WTC11 (cell line): ENCODE measurements at regions not wholly inside any gene's neighbourhood (a gene's known extent, or its start where the extent isn't known, plus 50 kb on each side); places are given as distances from the start of the nearest gene placed in this dataset.
A peak's percentile ranks its signal among the peaks of the same experiment; 100 is the strongest.

ENCODE experiments used
- ATAC-seq: fragments of 200-7000 bp; cut with Tn5 transposase; 2 replicates; pipeline ENCODE4 v1.10.0; 2021; ENCODE audit warnings: mild to moderate bottlenecking, moderate library complexity
- CTCF ChIA-PET: fragments of 300-600 bp; sonication (Branson Sonifier 250); formaldehyde crosslinking; loops from one replicate; lab custom pipeline; 2021; ENCODE audit warnings: antibody characterized with exemption; lab: Charles Lee
- POLR2A ChIA-PET: fragments of 350-600 bp; sonication (Branson Sonifier 250); formaldehyde crosslinking; loops from one replicate; lab custom pipeline; 2021; ENCODE audit warnings: antibody characterized with exemption; lab: Charles Lee
- DNase-seq: peaks from one replicate; pipeline ENCODE4 v3.0.0; 2021; ENCODE audit warnings: low spot score
- H3K27ac Mint-ChIP-seq: 2 replicates; pipeline ENCODE4 v1.8.0; 2021; ENCODE audit warnings: mixed read lengths
- H3K27me3 Mint-ChIP-seq: 2 replicates; pipeline ENCODE4 v1.8.0; 2021; ENCODE audit warnings: low read depth, mild to moderate bottlenecking, moderate library complexity, mixed read lengths
- H3K36me3 Mint-ChIP-seq: 2 replicates; pipeline ENCODE4 v1.8.0; 2021; ENCODE audit warnings: mixed read lengths
- H3K4me1 Mint-ChIP-seq: 2 replicates; pipeline ENCODE4 v1.8.0; 2022; ENCODE audit warnings: mixed read lengths
- H3K4me3 Mint-ChIP-seq: 2 replicates; pipeline ENCODE4 v1.8.0; 2021; ENCODE audit warnings: mild to moderate bottlenecking, moderate library complexity, mixed read lengths
- H3K9me3 Mint-ChIP-seq: 2 replicates; pipeline ENCODE4 v1.8.0; 2021; ENCODE audit warnings: mixed read lengths
- CREM ChIP-seq: sonication (generic); formaldehyde crosslinking; IDR thresholded peaks from 2 replicates; pipeline ENCODE4 v1.8.1; 2022; ENCODE audit warnings: mild to moderate bottlenecking, missing genetic modification reagents, moderate library complexity
- EMX1 ChIP-seq: fragments of 250-450 bp; sonication (Bioruptor Pico); IDR thresholded peaks from 2 replicates; pipeline ENCODE4 v1.8.0; 2021; ENCODE audit warnings: mild to moderate bottlenecking
- ETV6 ChIP-seq: sonication (generic); formaldehyde crosslinking; IDR thresholded peaks from 2 replicates; pipeline ENCODE4 v1.8.1; 2022; ENCODE audit warnings: mild to moderate bottlenecking, missing genetic modification reagents
- HMGA2 ChIP-seq: fragments of 250-450 bp; sonication (Bioruptor Pico); IDR thresholded peaks from 2 replicates; pipeline ENCODE4 v1.4.0; 2021; ENCODE audit warnings: mild to moderate bottlenecking, moderate library complexity
- MYBL2 ChIP-seq: sonication (generic); formaldehyde crosslinking; IDR thresholded peaks from 2 replicates; pipeline ENCODE4 v1.8.1; 2023; ENCODE audit warnings: mild to moderate bottlenecking, moderate library complexity, missing genetic modification reagents
- PRRX2 ChIP-seq: fragments of 250-450 bp; sonication (Bioruptor Pico); IDR thresholded peaks from 2 replicates; pipeline ENCODE4 v1.8.0; 2021; ENCODE audit warnings: mild to moderate bottlenecking
- ZBTB21 ChIP-seq: sonication (generic); formaldehyde crosslinking; IDR thresholded peaks from 2 replicates; pipeline ENCODE4 v1.8.1; 2023; ENCODE audit warnings: mild to moderate bottlenecking, missing genetic modification reagents, borderline replicate concordance
- ZNF121 ChIP-seq: sonication (generic); formaldehyde crosslinking; IDR thresholded peaks from 2 replicates; pipeline ENCODE4 v1.8.0; 2023; ENCODE audit warnings: missing genetic modification reagents
- ZNF138 ChIP-seq: sonication (generic); formaldehyde crosslinking; conservative IDR thresholded peaks from 2 replicates; pipeline ENCODE4 v1.8.1; 2022; ENCODE audit warnings: mild to moderate bottlenecking, moderate library complexity, missing genetic modification reagents
- ZNF232 ChIP-seq: sonication (generic); formaldehyde crosslinking; IDR thresholded peaks from 2 replicates; pipeline ENCODE4 v1.8.0; 2022; ENCODE audit warnings: mild to moderate bottlenecking, missing genetic modification reagents
- ZNF317 ChIP-seq: sonication (generic); formaldehyde crosslinking; IDR thresholded peaks from 2 replicates; pipeline ENCODE4 v1.8.1; 2023; ENCODE audit warnings: low read depth, mild to moderate bottlenecking, moderate library complexity, missing genetic modification reagents, borderline replicate concordance
- ZNF396 ChIP-seq: fragments of 250-450 bp; sonication (Bioruptor Pico); IDR thresholded peaks from 2 replicates; pipeline ENCODE4 v1.8.0; 2021; ENCODE audit warnings: mild to moderate bottlenecking, moderate library complexity, borderline replicate concordance
- ZNF423 ChIP-seq: fragments of 250-450 bp; sonication (Bioruptor Pico); IDR thresholded peaks from 2 replicates; pipeline ENCODE4 v2.1.2; 2022; ENCODE audit warnings: mild to moderate bottlenecking, moderate library complexity
- ZNF671 ChIP-seq: fragments of 250-450 bp; sonication (Bioruptor Pico); IDR thresholded peaks from 2 replicates; pipeline ENCODE4 v1.8.0; 2021; ENCODE audit warnings: mild to moderate bottlenecking
- TF ChIP-seq, protein P1 (sequence below): sonication (generic); formaldehyde crosslinking; IDR thresholded peaks from 2 replicates; pipeline ENCODE4 v1.8.1; 2022; ENCODE audit warnings: missing genetic modification reagents, borderline replicate concordance
- TF ChIP-seq, protein P2 (sequence below): sonication (generic); formaldehyde crosslinking; IDR thresholded peaks from 2 replicates; pipeline ENCODE4 v1.8.1; 2023; ENCODE audit warnings: mild to moderate bottlenecking, missing genetic modification reagents, borderline replicate concordance
- TF ChIP-seq, protein P3 (sequence below): fragments of 250-450 bp; sonication (Bioruptor Pico); IDR thresholded peaks from 2 replicates; pipeline ENCODE4 v1.9.0; 2021; ENCODE audit warnings: moderate library complexity, mild to moderate bottlenecking, inconsistent platforms, borderline replicate concordance
- TF ChIP-seq, protein P4 (sequence below): fragments of 250-450 bp; sonication (Bioruptor Pico); conservative IDR thresholded peaks from 2 replicates; pipeline ENCODE4 v1.9.0; 2021; ENCODE audit warnings: mild to moderate bottlenecking
- TF ChIP-seq, protein P5 (sequence below): sonication (generic); formaldehyde crosslinking; IDR thresholded peaks from 2 replicates; pipeline ENCODE4 v1.8.0; 2022; ENCODE audit warnings: mild to moderate bottlenecking, missing genetic modification reagents
- TF ChIP-seq, protein P6 (sequence below): fragments of 250-450 bp; sonication (Bioruptor Pico); IDR thresholded peaks from 2 replicates; pipeline ENCODE4 v2.1.2; 2022; ENCODE audit warnings: mild to moderate bottlenecking, moderate library complexity
- TF ChIP-seq, protein P7 (sequence below): sonication (generic); formaldehyde crosslinking; IDR thresholded peaks from 2 replicates; pipeline ENCODE4 v1.8.1; 2022; ENCODE audit warnings: low read depth, missing genetic modification reagents, borderline replicate concordance

DNA sequence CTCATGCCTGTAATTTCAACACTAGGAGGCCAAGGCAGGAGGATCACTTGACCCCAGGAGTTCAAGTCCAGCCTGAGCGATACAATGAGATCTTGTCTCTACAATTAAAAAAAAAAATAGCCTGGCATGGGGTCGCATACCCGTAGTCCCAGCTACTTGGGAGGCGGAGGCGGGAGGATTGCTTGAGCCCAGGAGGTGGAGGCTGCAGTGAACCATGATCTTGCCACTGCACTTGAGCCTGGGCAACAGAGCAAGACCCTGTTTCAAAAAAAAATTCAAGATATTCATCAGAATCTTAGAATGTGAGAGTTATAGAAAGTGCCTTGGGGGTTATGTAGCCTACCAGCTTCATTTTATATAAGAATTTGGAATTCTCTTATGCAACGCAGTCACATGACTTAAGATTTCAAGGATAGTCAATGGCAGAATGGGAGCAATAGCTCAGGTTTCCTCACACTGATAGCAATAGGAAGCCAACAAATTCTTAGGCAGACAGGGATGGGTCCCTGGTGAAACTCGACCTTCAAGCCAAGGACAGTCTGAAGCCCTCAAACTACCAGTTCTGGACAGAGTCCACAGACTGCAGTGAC, 462.5 kb downstream of the SETD4 start:
- Mint-ChIP-seq H3K27ac (no peak overlapping the region), H3K4me3 (no peak overlapping the region), H3K36me3 (no peaks in the 10 kb centered on the region), H3K9me3 (peaks cover 3% of the 10 kb centered on the region; the same call in 1 of the 2 replicates), H3K4me1 (peaks cover 26% of the 10 kb centered on the region), H3K27me3 (no peaks in the 10 kb centered on the region)
- TF ChIP-seq PRRX2 (CRISPR knock-in tag) (no peak), ZNF121 (CRISPR knock-in tag) (0 out of 2 replicates have a peak, but pooled peaks have one; percentile 44)
- DNase-seq (no peak), ATAC-seq (no peak)
- ChIA-PET CTCF (no interaction called here), POLR2A (no interaction called here)

DNA sequence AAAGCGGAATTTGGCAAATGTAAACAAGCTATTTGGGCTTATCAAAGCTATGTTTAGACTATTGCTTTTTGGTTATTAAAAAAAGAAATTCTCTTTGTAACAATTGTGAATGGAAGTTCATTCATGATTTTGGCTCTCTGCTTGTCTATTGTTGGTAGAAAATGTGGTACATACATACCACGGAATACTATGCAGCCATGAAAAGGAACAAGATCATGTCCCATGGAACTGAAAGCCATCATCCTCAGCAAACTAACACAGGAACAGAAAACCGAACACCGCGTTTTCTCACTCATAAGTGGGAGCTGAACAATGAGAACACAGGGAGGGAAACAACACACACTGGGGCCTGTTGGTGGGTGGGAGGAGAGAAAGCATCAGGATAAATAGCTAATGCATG, 465.4 kb downstream of the SETD4 start:
- H3K27me3 Mint-ChIP-seq = no peaks in the 10 kb centered on the region
- no peaks in the 10 kb centered on the region for H3K36me3 Mint-ChIP-seq
- CTCF ChIA-PET = no interaction called here
- no peak overlapping the region for H3K27ac Mint-ChIP-seq
- TF ChIP-seq ZNF396 (CRISPR knock-in tag) = no peak
- TF ChIP-seq ZNF138 (CRISPR knock-in tag) = no peak
- TF ChIP-seq HMGA2 (CRISPR knock-in tag) = no peak
- TF ChIP-seq, protein P1, sequence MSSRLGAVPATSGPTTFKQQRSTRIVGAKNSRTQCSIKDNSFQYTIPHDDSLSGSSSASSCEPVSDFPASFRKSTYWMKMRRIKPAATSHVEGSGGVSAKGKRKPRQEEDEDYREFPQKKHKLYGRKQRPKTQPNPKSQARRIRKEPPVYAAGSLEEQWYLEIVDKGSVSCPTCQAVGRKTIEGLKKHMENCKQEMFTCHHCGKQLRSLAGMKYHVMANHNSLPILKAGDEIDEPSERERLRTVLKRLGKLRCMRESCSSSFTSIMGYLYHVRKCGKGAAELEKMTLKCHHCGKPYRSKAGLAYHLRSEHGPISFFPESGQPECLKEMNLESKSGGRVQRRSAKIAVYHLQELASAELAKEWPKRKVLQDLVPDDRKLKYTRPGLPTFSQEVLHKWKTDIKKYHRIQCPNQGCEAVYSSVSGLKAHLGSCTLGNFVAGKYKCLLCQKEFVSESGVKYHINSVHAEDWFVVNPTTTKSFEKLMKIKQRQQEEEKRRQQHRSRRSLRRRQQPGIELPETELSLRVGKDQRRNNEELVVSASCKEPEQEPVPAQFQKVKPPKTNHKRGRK (CRISPR knock-in tag) = no peak
- no peak for TF ChIP-seq ZNF423 (CRISPR knock-in tag)
- TF ChIP-seq, protein P2, sequence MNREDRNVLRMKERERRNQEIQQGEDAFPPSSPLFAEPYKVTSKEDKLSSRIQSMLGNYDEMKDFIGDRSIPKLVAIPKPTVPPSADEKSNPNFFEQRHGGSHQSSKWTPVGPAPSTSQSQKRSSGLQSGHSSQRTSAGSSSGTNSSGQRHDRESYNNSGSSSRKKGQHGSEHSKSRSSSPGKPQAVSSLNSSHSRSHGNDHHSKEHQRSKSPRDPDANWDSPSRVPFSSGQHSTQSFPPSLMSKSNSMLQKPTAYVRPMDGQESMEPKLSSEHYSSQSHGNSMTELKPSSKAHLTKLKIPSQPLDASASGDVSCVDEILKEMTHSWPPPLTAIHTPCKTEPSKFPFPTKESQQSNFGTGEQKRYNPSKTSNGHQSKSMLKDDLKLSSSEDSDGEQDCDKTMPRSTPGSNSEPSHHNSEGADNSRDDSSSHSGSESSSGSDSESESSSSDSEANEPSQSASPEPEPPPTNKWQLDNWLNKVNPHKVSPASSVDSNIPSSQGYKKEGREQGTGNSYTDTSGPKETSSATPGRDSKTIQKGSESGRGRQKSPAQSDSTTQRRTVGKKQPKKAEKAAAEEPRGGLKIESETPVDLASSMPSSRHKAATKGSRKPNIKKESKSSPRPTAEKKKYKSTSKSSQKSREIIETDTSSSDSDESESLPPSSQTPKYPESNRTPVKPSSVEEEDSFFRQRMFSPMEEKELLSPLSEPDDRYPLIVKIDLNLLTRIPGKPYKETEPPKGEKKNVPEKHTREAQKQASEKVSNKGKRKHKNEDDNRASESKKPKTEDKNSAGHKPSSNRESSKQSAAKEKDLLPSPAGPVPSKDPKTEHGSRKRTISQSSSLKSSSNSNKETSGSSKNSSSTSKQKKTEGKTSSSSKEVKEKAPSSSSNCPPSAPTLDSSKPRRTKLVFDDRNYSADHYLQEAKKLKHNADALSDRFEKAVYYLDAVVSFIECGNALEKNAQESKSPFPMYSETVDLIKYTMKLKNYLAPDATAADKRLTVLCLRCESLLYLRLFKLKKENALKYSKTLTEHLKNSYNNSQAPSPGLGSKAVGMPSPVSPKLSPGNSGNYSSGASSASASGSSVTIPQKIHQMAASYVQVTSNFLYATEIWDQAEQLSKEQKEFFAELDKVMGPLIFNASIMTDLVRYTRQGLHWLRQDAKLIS (CRISPR knock-in tag) = no peak
- TF ChIP-seq ZNF671 (CRISPR knock-in tag) = no peak
- no peak for TF ChIP-seq ZBTB21 (CRISPR knock-in tag)
- TF ChIP-seq EMX1 (CRISPR knock-in tag) = no peak
- TF ChIP-seq ZNF317 (CRISPR knock-in tag) = no peak
- TF ChIP-seq, protein P3, sequence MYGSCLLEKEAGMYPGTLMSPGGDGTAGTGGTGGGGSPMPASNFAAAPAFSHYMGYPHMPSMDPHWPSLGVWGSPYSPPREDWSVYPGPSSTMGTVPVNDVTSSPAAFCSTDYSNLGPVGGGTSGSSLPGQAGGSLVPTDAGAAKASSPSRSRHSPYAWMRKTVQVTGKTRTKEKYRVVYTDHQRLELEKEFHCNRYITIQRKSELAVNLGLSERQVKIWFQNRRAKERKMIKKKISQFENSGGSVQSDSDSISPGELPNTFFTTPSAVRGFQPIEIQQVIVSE = no peak
- TF ChIP-seq MYBL2 (CRISPR knock-in tag) = no peak
- TF ChIP-seq, protein P4, sequence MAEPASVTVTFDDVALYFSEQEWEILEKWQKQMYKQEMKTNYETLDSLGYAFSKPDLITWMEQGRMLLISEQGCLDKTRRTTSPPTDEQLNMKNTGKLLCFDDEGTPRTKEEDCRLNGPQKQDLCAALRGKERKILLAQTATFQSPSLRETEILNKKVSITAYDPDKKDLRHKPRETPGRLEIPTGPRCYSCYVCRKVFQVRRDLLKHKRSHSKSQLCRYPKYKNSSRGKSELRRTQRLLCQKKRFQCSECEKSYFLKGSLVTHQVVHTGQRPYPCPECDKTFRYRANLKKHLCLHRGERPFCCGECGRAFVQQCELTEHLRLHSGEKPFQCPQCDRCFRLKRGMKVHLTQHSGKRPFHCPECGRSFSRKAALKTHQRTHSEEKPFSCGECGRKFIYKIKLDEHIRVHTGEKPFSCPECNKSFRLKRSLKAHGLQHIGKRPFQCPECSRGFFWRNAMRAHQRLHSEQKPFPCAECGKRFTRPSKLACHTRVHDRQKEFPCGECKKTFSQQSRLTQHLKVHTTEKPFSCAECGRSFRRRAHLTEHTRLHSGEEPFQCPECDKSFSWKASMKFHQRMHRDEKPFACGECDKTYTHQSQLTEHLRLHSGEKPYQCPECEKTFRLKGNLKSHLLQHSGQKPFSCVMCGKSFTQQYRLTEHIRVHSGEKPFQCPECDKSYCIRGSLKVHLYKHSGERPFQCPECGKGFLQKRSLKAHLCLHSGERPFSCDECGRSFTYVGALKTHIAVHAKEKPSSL = no peak
- no peak for TF ChIP-seq CREM (CRISPR knock-in tag)
- TF ChIP-seq ZNF232 (CRISPR knock-in tag) = no peak
- TF ChIP-seq ETV6 (CRISPR knock-in tag) = no peak
- TF ChIP-seq, protein P5, sequence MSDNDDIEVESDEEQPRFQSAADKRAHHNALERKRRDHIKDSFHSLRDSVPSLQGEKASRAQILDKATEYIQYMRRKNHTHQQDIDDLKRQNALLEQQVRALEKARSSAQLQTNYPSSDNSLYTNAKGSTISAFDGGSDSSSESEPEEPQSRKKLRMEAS (CRISPR knock-in tag) = no peak
- TF ChIP-seq, protein P6, sequence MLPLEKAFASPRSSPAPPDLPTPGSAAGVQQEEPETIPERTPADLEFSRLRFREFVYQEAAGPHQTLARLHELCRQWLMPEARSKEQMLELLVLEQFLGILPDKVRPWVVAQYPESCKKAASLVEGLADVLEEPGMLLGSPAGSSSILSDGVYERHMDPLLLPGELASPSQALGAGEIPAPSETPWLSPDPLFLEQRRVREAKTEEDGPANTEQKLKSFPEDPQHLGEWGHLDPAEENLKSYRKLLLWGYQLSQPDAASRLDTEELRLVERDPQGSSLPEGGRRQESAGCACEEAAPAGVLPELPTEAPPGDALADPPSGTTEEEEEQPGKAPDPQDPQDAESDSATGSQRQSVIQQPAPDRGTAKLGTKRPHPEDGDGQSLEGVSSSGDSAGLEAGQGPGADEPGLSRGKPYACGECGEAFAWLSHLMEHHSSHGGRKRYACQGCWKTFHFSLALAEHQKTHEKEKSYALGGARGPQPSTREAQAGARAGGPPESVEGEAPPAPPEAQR = no peak
- TF ChIP-seq, protein P7, sequence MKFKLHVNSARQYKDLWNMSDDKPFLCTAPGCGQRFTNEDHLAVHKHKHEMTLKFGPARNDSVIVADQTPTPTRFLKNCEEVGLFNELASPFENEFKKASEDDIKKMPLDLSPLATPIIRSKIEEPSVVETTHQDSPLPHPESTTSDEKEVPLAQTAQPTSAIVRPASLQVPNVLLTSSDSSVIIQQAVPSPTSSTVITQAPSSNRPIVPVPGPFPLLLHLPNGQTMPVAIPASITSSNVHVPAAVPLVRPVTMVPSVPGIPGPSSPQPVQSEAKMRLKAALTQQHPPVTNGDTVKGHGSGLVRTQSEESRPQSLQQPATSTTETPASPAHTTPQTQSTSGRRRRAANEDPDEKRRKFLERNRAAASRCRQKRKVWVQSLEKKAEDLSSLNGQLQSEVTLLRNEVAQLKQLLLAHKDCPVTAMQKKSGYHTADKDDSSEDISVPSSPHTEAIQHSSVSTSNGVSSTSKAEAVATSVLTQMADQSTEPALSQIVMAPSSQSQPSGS (CRISPR knock-in tag) = no peak
- peaks cover 8% of the 10 kb centered on the region for H3K9me3 Mint-ChIP-seq
- no peak overlapping the region for H3K4me3 Mint-ChIP-seq
- POLR2A ChIA-PET = no interaction called here
- no peak for ATAC-seq
- no peak for DNase-seq
- H3K4me1 Mint-ChIP-seq = peaks cover 32% of the 10 kb centered on the region
